Medulla oblongata (tissue), 1 donor: ENCODE measurements at regions not wholly inside any gene's neighbourhood (a gene's known extent, or its start where the extent isn't known, plus 50 kb on each side); places are given as distances from the start of the nearest gene placed in this dataset.
A peak's percentile ranks its signal among the peaks of the same experiment; 100 is the strongest.

Experiments
- DNase-seq: peaks from one replicate; pipeline ENCODE4 v3.0.0-alpha.2; 2015; ENCODE audit errors: extremely low spot score

- DNase-seq: no peak
These were observed 188.4 kb downstream of the ACER2 start for GRCh38 chr9:19597176-19597575.

DNA sequence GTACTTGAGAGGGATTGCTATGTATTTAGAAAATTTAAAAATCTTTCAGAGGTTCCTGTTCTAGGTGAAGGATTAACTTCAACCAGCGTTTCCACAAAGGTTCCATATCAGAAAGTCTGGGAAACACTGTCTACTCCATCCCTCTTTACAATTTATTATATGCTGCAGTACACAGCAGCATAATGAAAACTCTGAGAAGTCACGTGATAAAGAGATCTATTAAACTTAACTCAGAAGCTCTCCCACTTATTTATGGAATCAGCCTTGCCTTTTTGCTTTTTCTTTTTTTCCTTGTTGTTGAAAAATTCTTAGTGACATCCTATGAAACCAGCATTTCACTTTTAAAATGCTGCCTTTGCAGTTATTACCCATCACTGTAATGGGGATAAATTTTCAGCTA, 186.2 kb downstream of the ACER2 start:
- DNase-seq: no peak

DNA sequence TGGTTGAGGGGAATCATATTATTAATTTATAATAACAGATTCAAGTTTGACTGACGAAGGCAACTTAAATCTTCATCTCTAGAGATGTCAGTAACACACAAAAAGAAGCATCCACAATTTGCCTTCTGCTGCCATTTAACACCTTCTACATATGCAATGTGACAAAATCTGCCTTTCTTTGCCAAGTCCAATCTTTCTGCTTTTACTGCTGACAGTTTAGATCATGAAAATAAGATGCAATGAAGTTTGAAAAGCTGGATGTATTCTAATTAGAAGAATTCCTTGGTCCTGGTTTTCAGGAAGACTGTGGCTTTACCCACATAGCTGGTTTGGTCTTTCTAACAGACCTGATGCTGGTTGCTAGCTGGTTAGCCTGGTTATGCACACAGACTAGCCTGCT, 178.9 kb downstream of the ACER2 start:
- DNase-seq: no peak

DNA sequence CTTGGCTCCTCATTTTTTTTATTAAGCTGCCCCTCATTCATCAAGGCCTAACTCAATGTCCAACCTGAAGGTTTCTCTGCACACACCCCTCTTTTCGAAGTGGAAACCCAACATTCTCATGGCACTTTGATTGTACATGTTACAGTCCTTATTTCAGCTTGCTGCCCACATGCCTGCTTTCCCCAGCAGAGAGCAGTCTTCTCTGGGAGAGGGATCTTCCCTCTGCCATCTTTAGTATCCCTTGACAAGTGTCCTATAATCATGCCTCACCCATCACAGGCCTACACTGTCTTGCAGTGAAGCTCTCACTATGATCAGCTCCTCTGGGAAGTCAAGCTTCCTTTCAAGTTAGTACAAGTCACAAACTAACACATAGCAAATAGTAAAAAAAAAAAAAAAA, 175.1 kb downstream of the ACER2 start:
- DNase-seq: no peak

GRCh38 chr9:19577411-19577810, 168.6 kb downstream of the ACER2 start:
- no peak for DNase-seq

- DNase-seq: no peak
These were observed 160.1 kb downstream of the ACER2 start for GRCh38 chr9:19568946-19569345.

DNA sequence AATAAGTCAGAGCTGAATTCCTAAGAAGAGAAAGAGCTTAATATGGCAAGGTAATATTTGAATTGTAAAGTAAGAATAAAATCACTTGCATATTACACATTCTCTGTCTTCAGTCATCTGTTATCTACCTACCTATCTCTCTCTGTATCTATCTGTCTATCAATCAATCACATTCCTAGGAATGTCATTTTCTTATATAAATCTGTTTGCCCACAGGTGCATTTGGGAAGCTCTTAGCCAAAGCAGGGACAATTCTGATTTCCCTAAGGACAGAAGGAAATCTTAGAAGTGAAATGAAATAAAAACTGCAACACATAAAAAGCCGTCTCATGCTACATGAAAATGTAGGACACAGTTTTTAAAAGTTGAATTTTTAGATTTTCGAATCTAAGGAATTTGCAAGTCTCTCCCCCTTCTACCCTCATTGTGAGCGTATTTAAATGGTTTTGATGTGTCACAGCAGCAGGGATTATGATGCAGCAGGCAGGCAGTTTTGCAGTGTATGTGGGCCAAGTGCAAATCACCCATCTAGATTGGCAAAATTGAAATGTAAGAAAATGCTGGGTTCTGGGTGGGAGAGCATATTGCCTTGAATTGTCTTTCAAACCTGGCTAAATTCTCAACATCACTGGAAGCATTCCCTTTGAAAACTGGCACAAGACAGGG, 155.7 kb downstream of the ACER2 start:
- no peak for DNase-seq

DNA sequence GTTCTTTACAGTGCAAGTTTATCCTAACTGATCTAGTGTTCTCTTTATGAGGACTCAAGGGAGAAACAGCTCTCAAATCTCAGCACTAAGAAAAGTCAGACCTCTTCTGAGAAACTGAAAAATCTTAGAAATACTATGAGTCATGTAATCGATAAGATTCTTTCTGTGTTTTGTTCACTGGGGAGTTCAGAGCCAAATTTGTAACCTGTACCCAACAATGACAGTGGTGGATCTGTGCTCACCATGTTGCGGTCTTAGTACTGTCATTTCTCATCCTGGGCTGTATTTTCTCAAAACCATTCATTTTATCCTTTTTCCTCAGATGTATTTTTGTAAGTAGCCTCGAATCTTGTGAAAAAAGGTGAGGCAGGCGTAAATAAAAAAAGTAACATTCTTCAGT, 146.4 kb downstream of the ACER2 start:
- DNase-seq: no peak

GRCh38 chr9:19554529-19554928, 145.7 kb downstream of the ACER2 start:
- peak; percentile 52 for DNase-seq

GRCh38 chr9:19553441-19553840, 144.6 kb downstream of the ACER2 start:
- no peak for DNase-seq

GRCh38 chr9:19552282-19553105, 143.7 kb downstream of the ACER2 start:
- DNase-seq: peak; percentile 51

DNA sequence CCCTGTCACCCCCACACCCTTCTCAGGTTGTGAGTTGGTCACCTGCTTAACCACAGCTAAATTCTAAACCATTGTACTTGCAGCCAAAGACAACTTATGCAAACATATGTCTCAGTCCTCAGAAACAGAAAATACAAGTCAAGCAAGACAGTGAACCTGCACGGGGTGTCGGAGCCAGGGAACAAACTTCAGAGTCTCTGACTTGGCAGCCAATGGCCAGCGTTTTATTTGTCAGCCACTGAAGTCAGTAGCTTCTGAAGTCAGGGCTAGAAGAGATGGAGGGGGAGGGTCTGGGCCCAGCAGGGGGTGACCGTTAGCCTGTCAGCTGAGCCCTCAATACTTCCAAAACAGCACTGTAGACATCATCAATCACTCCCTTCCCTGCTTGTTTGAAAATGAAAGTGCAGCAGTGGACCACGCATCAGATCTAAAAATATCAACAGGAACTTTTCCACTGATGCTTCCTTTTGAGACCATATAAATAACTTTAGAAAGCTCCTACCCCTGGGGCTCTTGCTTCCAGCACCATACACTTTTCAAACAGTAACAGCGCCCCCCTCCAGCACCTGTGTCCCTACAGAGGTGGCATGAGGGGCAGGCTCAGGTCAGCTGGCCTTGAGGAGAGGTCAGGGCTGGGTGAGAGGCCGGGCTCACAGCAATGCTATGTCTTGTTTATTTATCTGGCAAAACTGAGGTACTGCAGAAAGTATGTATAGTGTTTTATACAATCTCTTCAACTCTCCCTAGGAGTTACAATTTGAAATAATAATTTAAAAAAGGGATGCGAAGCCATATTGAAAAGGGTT, 142.5 kb downstream of the ACER2 start:
- DNase-seq: peak; percentile 83

DNA sequence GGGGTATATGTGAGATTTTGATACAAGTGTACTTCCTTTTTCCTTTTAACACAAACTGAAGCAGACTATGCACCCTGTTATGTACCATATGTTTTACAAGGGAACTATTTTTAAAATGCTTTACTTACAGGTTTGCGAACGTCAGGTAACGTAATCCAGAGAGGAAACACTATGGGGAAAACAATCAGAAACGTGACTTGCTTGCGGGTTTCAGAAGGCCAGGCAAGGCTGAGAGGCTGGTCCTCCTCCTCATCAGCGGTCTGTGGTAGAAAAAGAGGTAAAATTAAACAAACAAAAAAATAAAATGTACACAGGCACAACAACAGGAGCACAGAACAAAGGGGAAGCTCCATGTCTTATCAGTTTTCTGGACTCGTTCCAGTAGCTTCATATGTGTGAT, 141.2 kb downstream of the ACER2 start:
- DNase-seq: no peak

- DNase-seq: no peak
These were observed 124.6 kb downstream of the ACER2 start for GRCh38 chr9:19533373-19533772.

- DNase-seq: no peak
These were observed 118.9 kb downstream of the ACER2 start for GRCh38 chr9:19527663-19528062.

- DNase-seq: no peak
These were observed 113.7 kb downstream of the ACER2 start for GRCh38 chr9:19522558-19522957.

- no peak for DNase-seq
These were observed 112.4 kb downstream of the ACER2 start for GRCh38 chr9:19521205-19521604.

- DNase-seq: no peak
These were observed 108.6 kb downstream of the ACER2 start for GRCh38 chr9:19517202-19517942.

- no peak for DNase-seq
These were observed 107.5 kb downstream of the ACER2 start for GRCh38 chr9:19516348-19516747.

DNA sequence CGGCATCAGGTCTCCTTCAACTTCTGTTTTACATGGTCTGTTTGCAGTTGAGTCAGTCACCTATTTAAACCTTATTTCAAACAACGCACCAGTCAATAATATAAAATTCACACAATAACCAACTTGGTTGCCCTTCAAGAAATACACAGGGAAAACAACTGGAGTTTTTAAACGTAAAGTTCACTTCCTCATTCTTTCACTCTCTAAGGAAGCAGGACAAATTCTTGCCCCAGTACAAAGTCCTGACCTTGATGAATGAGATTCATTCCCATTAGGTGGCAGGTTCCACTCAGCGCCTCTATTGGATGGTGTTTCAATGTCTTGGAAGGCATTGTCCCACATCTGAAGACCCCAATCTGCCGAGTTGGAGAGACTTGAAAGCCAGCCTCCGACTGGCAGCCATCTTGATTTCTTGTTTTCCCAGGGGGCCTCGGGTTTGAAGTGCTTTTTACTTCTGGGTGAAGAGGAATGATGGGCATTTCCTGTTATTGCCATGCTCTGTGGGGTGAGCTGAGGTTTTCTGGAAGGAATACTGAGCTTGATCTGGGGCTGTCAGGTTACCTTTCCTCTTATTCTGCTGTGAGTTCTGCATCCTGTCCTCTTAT, 105.0 kb downstream of the ACER2 start:
- DNase-seq: no peak

DNA sequence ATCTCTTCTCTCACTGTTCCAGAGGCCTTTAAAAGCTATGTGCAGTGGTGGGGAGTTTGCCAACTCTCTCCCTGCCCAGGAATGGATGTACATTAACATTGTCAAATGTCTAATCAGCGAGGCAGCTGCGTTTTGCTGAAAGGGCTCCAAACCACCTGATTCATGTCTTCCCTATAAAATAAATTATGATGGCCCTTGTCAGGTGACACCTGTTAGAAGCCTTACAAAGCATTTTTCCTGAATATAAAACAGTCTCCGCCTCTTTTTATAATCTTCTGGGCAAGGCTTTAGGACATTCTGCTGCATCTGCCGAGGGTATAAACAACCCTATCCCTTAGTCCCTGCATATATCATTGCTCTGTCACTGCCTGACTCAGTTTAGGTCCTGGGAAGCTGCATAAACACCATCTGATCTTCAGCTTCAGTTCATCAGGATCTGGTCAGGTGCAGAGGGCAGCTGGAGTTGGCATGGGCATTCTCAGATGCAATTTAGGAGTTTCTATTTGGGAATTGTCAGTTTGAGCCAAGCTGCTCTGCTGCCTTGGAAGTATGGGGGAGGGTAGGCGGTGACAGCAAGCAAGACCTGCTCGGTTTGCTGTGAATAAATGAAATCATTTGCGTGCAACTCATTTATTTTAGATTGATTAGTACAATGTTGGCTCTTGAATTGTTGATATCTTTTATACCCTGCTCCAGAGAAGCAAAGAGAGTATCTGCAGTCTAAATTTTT, 103.5 kb downstream of the ACER2 start:
- DNase-seq: no peak
